ENCODE measurements at regions not wholly inside any gene's neighbourhood (a gene's known extent, or its start where the extent isn't known, plus 50 kb on each side); places are given as distances from the start of the nearest gene placed in this dataset.
A peak's percentile ranks its signal among the peaks of the same experiment; 100 is the strongest.

- Mint-ChIP-seq H3K27me3 (ENCODE audit: low read depth) (peaks cover 9% of the 10 kb centered on the region), H3K9me3 (peaks cover 0 to 3% of the 10 kb centered on the region in 2 experiments; a peak in 1 of 5 replicates), H3K36me3 (ENCODE audit: insufficient read depth in 1 of 3, low read depth in 3 of 3) (no peaks in the 10 kb centered on the region), H3K4me3 (no peak overlapping the region; a peak in 1 of 5 replicates), H3K4me1 (peaks cover 35% of the 10 kb centered on the region in 2 experiments), H3K27ac (peak overlapping the region in 1 of 3 experiments; percentile 84; a peak in 1 of 7 replicates)
- Histone ChIP-seq H3K9me3 (ENCODE audit: control insufficient read depth, low read depth, low read length) (no peaks in the 10 kb centered on the region), H3K9ac (ENCODE audit: extremely low read depth, insufficient read length, low read length) (no peak overlapping the region), H2BK15ac (ENCODE audit: low read depth, low read length) (no peak overlapping the region), H3K79me2 (ENCODE audit: insufficient read depth, low read length) (no peaks in the 10 kb centered on the region; the same call in 1 of the 2 replicates), H2BK5ac (ENCODE audit: insufficient read length, low read length) (no peak overlapping the region), H4K5ac (ENCODE audit: insufficient read length, low read depth, low read length) (no peak overlapping the region), H3K4ac (ENCODE audit: low read depth, low read length) (no peak overlapping the region), H3K27me3 (ENCODE audit: insufficient read depth, low read length) (no peaks in the 10 kb centered on the region; the same call in 1 of the 2 replicates), H3K79me1 (ENCODE audit: insufficient read depth, low read depth, low read length, poor library complexity, severe bottlenecking) (no peaks in the 10 kb centered on the region), H3T11ph (ENCODE audit: low read length) (no peak overlapping the region), H4K91ac (ENCODE audit: insufficient read length, low read depth, low read length) (no peak overlapping the region), H4K8ac (replicated peaks; ENCODE audit: insufficient read length, low read depth, low read length) (no peak overlapping the region), H4K20me1 (ENCODE audit: control insufficient read depth, insufficient read depth, insufficient read length) (no peaks in the 10 kb centered on the region), H3K23ac (ENCODE audit: insufficient read length, low read depth, low read length) (no peak overlapping the region), H3K18ac (ENCODE audit: insufficient read length, low read depth, low read length) (peak overlapping the region; percentile 49), H3K14ac (ENCODE audit: insufficient read depth, low read length) (no peak overlapping the region), H3K23me2 (ENCODE audit: insufficient read length, low read depth, low read length, poor library complexity, severe bottlenecking) (no peaks in the 10 kb centered on the region), H2BK20ac (ENCODE audit: low read depth, low read length, poor library complexity, severe bottlenecking) (no peak overlapping the region), H2BK120ac (ENCODE audit: low read depth, low read length, poor library complexity, severe bottlenecking) (no peak overlapping the region), H2BK12ac (ENCODE audit: insufficient read length, low read depth, low read length) (no peak overlapping the region), H3K4me2 (ENCODE audit: insufficient read depth, insufficient read length, low read length) (no peak overlapping the region), H2AFZ (ENCODE audit: low read length) (no peak overlapping the region), H3K56ac (ENCODE audit: insufficient read length, low read depth, low read length) (no peak overlapping the region), H2AK5ac (ENCODE audit: insufficient read length, low read length) (no peak overlapping the region), H3K27ac (ENCODE audit: insufficient read length, low read depth, low read length) (no peak overlapping the region), H3K4me1 (ENCODE audit: insufficient read depth, low read length) (peaks cover 14% of the 10 kb centered on the region; the same call in 1 of the 2 replicates)
- TF ChIP-seq CTCF (conservative IDR thresholded peaks at IDR 0.05) = peak; percentile 91
- peak; percentile 88 for DNase-seq
- no CpG with 5 or more reads among the region's 10 CpGs for WGBS (ENCODE audit: extremely low coverage, insufficient read length, low lambda C conversion rate)
These were observed 242.9 kb downstream of the CDC5L start for GRCh38 chr6:44630125-44631028.

All from H9 (cell line).